Left kidney (tissue), 1 donor: ENCODE measurements at regions not wholly inside any gene's neighbourhood (a gene's known extent, or its start where the extent isn't known, plus 50 kb on each side); places are given as distances from the start of the nearest gene placed in this dataset.

Experiments
- DNase-seq: peaks from one replicate; pipeline ENCODE4 v3.0.0-alpha.2; 2013

DNA sequence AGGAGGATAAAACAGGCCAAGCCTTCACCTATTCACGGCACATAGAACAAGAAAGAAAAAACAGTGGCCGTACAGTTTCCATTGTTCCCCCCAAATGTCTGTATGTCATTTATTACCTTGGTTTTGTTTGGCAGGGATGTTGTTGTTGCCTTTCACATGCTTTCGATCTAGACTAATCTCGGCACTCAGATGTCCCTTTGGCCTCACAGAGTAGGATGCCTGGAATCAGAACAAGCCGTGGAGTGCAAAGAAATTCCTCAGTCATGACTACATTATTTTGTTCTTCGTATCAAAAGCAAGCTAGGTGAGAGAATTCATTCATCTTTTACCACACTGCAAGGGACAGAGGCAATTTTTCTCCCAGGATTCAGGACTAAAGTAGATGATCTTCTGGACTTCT lies 106.9 kb downstream of the SMIM20 start:
- no peak for DNase-seq

DNA sequence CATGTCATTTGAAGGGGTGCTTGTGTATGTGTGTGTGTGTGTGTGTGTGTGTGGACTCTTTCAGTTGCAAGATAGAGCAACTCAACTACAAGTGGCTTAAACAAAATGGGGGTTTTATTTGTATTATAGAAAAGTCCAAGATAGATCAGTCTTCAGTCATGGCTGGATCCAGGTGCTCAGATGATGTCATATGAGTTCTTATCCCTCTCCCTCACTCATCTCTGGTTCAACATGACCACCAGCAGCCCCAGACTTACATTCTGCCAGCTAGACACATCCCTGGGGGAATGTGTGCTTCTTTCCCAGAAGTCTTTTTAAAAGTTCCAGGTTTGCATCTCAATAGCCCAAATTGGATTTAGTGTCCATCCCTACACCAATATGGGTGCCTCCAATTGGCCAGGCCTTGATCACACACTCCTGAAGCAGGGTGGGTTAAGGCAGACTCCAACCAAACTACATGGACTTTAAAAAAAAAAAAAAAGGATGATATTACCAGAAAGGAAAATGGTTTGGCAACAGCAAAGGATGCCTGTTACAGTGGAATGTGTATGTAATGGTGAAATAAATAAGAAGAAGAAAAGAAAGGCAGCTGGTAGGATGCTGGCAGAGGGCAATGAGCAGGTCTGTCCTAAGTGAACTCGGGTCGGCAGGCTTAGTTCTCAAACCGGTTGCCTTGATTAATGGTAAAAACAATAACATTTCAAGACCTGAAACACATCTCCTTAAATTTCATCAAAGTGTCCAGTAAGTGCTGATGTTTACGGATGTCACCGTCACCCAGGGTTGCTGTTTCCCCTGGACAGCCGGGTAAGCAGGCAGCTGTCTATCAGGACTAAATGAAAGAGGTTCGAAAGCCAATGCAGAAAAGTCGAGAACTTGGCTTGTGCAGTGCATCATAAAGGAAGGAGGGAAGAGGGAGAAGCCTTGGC lies 107.7 kb downstream of the SMIM20 start:
- DNase-seq = no peak

DNA sequence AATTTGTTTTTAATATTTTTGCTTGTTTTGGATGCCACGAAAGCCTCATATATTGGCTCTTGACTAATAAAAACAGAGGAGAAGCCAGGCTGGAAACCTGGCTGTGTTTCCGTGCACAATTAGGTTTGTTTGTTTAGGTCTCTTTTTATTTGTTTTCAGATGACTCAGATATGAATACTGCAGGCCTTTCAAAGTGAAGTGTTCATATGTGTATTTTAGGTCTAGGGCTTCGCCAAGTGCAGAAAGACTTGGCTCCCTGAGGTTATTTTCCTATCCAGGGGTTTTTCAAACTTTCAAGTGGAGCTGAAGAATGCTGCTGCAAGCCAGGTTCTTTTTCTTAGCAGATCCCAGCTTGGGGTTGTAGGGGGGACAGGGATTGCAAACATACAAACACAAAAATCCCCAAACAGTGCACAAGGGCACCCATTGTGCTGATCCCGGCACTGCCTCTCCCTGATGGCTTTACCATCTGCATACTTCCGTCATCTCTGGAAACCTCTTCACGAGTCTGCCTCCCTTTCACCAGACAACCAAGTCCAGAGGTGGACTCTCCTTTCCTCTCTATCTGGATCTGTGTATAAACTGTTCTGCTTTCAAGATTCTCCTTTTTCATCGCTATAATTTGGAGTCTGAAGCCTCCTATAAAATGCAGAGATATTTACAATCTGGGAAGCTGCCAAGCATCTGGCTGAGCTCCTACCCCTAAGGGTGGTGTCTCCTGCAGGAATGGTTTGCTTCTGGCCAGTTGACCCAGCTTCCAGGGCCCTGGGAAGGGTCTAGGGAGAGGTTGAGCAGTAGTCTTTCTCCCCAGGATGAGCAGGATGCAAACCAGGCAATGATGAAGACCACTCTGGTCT lies 108.6 kb downstream of the SMIM20 start:
- no peak for DNase-seq

DNA sequence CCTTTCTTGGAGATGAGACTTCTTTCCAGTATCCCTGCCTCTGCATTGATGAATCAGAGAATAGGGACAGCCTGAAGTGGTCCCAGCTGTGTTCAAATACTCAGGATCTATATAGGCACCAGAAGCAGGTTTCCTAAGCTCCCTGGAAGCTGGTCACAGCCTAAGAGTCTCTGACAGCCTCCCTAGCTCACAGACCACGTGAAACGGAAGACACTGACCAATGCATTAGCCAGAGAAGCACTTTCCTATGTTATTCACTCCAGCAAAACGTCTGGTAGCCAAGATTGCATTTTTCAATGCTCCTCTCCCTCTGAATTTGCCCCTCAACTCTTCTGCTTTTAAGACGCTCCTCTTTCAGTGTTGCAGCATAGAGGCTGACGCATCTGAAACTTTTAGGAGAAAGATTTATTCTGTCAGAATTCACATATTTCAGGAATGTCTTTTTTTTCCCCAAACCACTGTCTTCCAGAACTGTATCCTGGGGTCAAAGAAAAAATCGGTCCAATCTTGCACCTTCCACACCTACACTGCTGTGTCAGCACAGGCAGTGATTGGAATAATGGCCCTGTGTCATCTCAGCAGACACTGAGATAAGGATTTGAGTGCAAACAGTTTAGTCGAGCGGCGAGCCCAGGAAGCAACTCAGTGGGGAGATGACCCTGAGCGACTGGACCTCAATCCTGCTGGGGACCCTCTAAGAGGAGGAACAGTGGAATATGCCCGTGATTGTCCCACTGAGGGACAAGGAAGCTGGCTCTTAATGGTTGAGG lies 109.4 kb downstream of the SMIM20 start:
- DNase-seq = no peak

DNA sequence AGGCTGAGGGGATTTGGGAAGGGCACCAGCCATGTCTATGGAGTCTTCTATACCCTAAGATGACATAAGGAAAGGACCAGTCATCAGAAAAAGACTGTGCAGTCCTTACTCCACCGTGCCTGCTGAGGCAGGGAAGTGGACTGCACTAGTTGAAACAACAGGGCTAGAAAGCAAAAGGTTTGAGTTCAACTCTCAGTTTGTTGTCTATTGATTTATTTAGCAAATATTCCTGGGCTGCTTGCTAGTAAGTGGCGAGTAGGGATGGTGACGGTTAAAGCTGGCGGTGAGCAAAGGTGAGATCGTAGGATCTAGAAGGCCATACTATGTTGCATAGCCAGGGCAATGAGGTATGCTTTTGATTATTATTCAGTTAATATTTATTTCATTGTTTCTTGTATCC lies 110.1 kb downstream of the SMIM20 start:
- no peak for DNase-seq

DNA sequence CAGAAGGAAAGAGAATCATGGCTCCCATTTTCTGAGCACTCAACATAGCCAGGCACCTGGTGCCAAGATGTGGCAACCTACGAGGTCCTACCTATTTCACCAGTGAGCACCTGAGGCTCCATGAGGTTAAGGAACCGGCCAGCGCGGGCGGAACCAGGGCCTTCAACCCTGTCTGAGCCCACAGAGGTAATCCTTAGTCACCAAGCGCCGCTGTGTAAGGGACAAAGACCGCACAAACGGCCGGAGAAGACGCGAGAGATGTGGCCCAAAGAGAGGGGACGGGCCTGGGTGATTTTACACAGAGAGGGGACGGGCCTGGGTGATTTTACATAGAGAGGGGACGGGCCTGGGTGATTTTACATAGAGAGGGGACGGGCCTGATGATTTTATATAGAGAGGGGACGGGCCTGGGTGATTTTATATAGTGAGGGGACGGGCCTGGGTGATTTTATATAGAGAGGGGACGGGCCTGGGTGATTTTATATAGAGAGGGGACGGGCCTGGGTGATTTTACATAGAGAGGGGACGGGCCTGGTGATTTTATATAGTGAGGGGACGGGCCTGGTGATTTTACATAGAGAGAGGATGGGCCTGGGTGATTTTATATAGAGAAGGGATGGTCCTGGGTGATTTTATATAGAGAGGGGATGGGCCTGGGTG lies 114.2 kb downstream of the SMIM20 start:
- no peak for DNase-seq

DNA sequence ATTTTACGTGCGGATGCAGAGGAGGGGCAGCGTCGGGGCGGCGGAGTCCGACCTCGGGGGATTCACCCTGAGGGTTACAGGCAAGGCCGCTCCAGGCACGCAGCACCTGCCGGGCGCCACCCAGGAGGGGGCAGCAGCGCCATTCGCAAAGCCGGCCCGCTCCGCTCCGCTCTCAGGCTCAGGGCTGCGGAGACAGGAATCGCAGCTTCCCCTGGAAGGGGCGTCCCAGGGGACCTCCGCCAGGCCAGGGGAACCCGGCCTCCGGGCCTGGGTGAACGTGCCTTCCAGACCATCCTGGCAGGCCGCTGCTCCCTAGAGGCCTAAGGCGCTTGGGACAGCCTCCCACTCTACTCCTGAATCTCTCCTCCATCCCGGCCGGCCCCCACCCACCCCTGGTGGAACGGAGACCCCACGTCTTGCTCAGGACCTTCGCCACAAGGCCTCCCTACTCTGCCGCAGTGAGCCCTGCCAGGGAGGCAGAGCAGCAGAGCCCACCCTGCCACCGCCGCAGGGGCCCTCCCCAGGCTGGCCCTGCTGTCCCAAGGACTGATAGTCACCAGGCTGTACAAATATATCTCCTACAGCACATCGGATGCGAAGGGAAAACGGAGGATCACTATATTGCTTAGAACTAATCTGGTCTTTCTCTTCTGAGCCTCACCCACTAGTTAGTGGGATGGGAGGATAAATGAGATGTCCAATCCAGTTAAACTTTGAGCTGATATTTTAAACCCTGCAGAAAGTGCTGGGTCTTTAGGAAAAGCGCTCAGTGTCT lies 115.0 kb downstream of the SMIM20 start:
- peak; percentile 49 for DNase-seq

DNA sequence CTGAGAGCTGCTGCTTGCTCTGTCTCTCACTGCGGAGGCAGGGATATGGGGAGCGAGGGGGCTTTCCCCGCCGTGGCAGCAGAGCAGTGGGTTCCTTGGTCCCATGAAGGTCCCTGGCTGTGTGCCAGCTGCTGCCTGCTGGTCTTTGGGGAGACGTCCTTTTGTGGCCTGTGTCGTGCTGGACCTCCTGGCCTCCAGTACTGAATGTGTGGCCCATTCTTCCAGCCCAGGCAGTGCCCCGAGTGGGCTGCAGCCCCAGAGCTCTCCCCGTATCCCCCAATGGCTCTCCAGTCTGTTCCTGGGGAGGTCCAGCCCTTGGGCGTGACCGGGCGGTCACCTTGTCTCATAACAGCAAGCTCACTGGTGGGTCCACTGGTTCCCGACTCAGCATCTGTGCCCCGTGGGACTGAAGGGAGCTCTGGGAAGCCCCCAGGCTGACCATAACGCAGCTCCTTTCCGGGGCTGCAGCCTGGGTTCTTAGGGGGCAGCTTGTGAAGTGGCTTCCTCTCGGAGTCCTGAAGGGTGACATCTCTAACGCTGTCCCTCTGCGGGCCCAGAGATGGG lies 115.6 kb downstream of the SMIM20 start:
- DNase-seq = no peak

DNA sequence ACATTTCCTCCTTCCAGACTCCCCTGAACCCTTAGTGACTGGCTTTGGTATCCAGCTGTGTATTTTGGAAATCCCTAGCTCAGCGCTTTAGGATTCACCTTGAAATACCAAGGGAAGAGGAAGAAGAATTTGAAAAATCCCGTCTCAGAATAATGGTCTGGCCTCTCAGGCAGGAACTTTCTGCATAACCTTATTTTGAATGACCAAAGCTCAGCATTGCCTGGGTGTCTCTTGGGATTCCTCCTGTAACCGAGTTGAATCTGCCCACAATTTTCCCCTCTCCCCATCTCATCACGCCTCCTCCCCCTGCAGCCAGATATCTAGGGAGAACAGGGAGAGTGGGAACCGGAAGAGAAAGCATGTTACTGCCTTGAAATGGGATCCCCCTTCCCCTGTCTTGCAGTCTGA lies 116.2 kb downstream of the SMIM20 start:
- DNase-seq = no peak

DNA sequence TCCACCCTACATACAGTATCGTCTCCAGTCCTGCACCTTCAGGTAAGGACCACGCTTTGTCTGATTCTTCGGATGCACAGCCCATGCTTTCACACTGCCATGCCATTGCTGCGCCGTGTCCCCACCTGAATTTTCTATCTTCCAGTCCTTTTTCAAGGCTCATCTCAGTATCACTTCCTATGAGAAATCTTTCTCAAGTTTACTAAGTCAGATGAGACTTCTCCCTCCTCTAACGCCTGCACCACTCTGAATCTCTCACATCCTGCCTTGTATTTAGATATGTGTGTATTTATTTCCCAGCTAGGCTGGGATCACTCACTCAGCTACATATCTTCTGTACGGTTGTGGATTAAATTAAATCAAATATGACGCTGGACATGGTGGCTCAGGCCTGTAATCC lies 116.8 kb downstream of the SMIM20 start:
- no peak for DNase-seq

DNA sequence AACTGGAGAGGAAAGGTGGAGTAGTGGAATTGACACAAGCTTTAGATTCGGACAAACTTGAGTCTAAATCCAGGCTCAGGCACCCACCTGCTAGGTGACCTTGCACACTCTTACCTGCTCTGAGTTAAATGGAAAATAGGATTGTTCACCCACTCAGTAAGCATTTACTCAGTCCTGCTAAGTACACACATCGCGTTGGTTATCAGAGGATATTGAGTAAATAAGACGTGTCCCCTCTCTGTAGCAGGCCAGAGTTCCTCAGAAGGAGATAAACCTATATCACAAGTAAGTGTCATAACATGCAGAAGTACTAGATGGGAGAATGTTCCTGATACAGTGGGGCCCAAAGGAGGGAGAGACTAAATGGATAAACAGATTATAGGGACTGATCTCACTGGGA lies 117.7 kb downstream of the SMIM20 start:
- DNase-seq = no peak

DNA sequence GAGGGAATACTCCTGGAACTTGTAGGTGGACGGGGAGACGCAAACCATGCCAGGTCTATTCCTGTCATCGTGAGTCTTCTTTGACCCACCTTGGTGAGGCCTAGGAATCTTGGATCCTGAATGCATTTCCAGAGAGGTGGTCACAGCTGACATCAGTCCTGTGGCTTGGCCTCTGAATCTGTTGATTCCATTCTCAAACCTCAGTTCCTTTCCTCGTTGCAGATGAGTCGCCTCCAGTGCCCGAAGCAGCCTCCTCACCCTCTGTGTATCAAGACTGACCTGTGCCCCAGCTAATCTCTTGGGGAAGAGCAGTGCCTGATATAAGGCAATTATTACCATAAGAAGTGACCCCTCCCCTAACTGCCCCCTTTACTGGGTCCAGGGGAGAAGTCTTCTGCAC lies 118.1 kb downstream of the SMIM20 start:
- no peak for DNase-seq

DNA sequence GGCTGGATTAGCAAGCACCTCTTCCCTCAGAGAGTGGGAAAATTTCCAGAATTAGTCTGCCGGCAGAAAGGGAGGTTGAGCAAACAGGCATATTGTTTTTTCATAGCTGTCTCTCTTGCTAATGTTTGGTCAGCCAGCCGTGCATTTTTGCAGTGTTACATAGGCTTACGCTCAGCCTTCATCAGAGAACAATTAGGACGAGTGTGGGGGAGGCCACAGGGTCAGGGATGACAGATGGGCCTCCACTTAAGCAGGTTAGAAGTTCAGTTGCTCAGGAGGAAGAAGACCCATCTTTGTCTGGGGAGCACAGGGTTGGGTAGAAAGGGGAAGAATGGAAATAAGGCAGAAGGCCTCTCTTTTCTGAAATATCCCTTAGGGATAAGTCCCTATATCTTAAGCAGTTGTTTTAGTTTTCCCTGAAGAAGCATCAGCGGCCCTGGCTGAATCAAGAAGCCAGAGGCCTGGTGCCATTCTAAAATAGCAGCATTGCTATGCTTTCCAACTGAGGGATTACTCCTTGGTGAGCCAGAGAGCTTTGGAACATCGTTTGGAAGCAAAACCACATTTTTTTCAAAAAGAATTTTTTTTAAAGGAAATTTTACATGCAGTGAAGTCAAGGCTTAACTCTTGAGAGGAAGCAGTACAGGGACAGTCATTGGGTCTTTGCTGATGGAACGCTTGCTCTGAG lies 118.8 kb downstream of the SMIM20 start:
- DNase-seq = no peak

DNA sequence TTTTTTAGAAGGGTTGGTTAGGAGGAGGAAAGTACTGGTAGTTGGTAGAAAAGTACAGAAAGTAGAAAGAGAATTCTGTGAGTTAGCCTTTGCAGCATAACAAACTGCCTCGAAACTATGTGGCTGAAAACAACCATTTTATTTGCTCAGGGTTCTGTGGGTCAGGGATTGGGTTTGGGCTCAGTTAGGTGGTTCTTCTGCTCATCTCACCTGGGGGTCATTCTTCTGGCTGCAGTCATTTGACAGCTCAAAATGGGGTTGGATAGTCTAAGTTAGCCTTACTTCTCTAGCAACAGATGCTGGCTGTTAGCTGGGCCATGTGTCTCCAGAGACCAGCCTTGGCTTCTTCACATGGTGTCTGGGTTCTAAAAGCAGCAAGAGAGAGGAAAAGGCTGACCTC lies 119.4 kb downstream of the SMIM20 start:
- no peak for DNase-seq

DNA sequence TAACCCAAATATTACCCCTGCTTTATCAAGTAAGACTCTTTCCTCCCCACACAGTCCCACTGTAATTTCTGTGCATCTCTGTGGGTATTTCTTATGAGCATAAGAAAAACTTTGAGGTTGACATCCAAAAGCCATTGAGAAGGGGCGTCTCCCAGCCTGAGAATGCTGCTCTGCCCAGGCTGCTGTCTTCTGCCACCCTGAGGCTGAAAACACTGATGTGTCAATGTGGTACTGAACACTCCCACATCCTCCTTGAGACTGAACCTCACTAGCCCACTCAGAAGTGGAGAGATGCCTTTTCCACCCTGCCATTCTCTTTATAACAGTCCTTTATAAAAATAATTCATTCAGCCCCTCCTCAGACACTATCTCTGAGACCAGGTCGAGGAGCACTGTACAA lies 120.8 kb downstream of the SMIM20 start:
- no peak for DNase-seq

DNA sequence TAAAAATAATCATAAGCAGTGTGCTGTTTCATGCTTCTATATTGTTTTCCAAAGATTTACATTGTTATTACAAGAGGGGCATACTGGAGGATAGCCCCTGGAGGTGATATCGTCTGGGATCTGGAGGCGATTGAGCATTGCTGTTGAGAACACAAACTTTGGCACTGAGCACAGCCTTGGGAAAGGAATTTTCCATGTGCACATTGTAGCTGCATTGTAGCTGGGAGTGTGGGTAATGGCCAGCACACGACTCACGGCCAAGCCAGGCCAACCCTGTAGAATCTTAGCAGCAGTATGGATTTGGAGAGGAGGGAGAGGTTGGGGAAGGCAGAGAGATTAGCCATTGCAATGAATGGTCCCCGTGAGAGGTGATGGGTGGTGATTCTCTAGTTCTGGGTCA lies 121.9 kb downstream of the SMIM20 start:
- no peak for DNase-seq

DNA sequence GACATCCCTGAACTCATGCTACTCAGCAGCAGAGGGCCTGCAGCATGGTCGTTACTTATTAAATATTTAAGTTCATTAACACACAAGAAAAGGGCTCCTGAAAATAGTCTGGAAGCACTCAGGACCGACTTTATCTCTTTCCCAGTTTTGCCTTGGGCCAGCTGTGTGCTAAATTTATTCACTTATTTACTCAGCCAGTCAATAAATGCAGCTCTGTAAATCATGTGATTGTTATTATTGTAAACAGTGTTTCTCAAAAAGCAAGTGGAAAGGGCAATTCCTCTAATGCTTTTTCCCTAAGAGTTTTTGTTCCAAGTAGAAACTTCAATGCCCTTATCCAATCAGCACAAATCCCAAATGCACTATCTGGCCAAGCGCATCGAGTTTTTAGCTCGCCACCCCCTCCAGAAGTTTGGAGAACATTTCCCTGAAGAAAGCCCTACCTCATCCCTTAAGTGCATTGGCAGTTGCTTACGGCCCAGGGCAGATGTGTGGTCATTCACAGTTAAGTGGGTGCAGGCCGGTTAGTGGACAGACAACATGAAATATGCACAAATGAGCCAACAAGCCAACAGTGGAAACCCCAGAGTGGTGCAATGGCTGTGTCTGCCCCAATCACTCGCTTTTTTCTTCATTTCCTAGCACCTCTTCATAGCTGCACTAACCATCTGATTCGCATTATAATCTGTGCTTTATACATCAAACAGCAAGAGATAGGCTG lies 125.8 kb downstream of the SMIM20 start:
- no peak for DNase-seq

DNA sequence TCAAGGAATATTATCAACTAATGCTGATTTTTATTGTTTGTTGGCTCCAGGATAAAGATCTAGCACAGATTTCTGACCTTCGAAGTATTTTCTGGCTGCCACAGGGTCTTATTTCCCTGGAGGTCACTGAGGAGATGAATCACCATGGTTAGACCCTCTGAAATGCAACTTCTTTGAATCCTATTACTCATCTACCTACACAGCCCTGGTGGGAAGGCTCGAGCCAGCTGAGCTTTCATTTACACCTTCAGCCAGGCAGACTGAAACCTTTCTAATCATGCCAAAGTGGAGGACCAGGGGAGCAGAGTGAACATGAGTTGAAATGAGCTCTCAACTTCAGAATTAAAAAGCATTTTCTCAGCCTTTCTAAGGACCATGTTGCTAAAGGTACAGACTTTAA lies 130.5 kb downstream of the SMIM20 start:
- DNase-seq = no peak

DNA sequence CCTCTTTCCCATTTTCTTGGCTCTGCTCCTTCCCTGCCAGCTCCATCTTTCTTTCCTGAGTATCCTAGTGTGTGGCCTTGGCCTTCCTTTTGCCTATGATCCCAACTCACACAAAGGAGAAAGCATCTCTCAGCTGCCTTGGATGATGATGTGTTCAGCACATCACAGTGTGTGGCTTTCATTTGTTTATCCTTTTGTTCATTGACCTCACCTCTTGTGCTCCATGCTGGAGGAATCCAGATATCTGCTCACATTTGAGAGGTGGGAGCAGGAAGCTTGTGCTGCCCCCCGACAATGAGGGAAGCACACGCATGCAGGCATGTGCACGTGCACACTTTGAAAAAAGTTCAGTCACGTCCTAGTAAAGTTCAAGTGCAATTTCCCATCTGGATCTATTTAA lies 131.0 kb downstream of the SMIM20 start:
- DNase-seq = no peak

DNA sequence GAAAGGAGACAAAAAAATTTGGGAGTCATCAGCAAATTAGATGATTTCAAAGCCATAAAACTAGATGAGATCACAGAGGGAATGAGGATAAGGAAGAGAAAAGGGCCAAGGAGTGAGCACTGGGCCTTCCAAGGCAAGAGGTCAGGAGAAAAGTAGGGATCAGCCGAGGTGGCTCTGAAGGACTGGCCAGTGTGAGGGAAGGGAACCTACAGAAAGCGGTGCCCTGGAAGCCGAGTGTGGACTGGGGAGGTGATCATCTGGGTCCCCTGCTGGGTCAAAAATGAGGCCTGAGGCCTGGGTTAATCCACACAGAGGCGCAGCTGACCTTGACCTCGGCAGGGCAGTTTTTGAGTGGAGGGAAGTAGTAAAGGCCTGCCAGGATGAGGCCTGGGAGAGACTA lies 133.8 kb downstream of the SMIM20 start:
- no peak for DNase-seq
